GM12864 (cell line): ENCODE measurements at regions not wholly inside any gene's neighbourhood (a gene's known extent, or its start where the extent isn't known, plus 50 kb on each side); places are given as distances from the start of the nearest gene placed in this dataset.

Source experiments
- DNase-seq: peaks from one replicate; pipeline ENCODE4 v3.0.0-alpha.2; 2011; ENCODE audit warnings: low read depth
- H3K4me3 ChIP-seq: 2 replicates; pipeline ENCODE4 v1.5.1; 2011; ENCODE audit warnings: mild to moderate bottlenecking, low read depth, low read length, control low read depth
- TF ChIP-seq, protein P1 (sequence below): IDR thresholded peaks from 2 replicates; pipeline ENCODE4 v1.5.1; 2011; ENCODE audit warnings: low read depth, mild to moderate bottlenecking, moderate library complexity, low read length, control low read depth, inconsistent platforms; ENCODE audit errors: missing control alignments

DNA sequence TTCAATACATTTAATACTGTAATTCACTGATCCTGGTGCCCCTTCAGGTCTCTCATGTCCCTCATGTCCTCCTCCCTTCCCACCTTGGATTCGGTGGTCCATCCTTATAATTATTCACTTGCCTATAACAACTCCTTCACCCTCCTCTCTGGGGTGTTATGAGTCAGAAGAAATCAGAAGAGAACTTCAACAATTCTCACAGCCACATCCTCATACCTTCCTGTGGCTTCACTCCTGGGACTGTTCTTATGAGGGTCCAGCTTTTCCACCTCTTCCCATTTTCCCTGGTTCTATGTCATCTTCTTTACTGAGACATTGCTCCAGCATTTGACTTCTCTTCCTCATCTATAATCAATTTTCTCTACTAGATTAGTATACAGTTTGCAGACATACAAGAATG, 406.1 kb downstream of the NR2F1-AS1 start:
- TF ChIP-seq, protein P1, sequence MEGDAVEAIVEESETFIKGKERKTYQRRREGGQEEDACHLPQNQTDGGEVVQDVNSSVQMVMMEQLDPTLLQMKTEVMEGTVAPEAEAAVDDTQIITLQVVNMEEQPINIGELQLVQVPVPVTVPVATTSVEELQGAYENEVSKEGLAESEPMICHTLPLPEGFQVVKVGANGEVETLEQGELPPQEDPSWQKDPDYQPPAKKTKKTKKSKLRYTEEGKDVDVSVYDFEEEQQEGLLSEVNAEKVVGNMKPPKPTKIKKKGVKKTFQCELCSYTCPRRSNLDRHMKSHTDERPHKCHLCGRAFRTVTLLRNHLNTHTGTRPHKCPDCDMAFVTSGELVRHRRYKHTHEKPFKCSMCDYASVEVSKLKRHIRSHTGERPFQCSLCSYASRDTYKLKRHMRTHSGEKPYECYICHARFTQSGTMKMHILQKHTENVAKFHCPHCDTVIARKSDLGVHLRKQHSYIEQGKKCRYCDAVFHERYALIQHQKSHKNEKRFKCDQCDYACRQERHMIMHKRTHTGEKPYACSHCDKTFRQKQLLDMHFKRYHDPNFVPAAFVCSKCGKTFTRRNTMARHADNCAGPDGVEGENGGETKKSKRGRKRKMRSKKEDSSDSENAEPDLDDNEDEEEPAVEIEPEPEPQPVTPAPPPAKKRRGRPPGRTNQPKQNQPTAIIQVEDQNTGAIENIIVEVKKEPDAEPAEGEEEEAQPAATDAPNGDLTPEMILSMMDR, result no peak
- DNase-seq, result no peak

DNA sequence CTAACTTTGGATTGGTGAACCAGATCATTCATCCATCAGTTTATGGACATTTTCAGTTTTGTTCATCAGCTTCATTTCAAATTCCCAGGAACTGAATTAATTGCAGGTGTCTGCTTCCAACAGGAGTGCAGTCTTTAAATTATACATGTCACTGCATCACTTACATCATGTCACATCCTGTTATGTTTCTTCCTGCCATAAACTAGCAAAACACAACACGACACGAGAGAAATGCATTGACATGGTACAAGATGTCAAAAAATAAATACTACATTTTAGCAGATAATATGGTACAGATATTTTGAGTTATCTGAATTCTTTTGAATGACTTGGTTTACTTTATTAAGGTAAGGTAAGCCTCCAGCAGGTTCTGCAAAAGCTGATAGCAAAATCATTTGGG, 415.5 kb downstream of the NR2F1-AS1 start:
- H3K4me3 ChIP-seq, result no peak overlapping the region
- TF ChIP-seq, protein P1, result no peak
- DNase-seq, result no peak

More for the DNA sequence above, 406.1 kb downstream of the NR2F1-AS1 start:
- no peak overlapping the region for H3K4me3 ChIP-seq

DNA sequence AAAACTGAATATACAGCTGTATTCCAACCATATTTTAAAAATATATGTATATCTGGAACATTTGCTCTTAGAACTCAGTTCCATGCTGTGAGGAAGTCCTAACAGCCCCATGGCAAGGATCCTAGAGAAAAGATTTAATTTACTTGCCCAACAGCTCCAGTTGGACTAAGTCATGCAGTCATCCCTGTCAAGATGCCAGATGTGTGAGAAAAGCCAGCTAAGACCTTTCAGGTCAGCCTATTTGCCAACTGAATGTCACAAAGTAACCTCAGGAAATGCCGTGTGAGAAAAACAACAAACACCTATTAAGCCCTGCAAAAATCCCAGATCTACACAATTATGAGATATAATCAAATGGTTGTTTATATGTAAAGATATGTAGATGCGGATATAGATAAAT, 416.3 kb downstream of the NR2F1-AS1 start:
- H3K4me3 ChIP-seq, result no peak overlapping the region
- DNase-seq, result no peak

DNA sequence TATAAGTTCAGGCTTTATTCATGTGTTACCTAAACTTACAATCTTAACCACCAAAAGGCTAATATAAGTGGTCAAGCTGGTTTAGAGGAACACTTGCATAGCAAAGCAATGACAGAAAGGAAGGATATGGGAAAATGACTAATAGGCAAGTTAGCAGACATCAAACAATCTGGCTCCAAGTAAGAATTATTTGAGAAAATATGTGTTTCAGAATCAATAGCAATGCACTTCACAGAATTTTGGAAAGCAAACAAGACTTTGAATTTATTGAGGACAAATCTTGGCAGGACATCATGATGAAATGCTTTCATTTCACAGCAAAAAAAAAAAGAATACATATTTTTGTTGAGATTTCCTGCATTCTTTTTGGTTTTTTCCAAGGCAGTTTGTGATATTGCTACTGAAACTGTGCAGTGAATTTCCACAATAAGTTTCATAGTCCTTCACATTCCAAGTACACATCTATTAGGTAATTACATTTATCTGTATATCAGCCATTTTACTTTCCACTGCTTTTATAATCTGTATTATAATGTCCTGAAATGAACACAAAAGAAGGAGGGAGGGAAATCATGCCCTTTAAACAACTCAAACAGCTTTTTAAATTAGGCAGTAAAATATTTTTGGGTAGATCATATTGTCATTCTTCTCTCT, 417.9 kb downstream of the NR2F1-AS1 start:
- TF ChIP-seq, protein P1, result no peak
- no peak for DNase-seq
- no peak overlapping the region for H3K4me3 ChIP-seq

More for the DNA sequence above, 416.3 kb downstream of the NR2F1-AS1 start:
- TF ChIP-seq, protein P1, result no peak

DNA sequence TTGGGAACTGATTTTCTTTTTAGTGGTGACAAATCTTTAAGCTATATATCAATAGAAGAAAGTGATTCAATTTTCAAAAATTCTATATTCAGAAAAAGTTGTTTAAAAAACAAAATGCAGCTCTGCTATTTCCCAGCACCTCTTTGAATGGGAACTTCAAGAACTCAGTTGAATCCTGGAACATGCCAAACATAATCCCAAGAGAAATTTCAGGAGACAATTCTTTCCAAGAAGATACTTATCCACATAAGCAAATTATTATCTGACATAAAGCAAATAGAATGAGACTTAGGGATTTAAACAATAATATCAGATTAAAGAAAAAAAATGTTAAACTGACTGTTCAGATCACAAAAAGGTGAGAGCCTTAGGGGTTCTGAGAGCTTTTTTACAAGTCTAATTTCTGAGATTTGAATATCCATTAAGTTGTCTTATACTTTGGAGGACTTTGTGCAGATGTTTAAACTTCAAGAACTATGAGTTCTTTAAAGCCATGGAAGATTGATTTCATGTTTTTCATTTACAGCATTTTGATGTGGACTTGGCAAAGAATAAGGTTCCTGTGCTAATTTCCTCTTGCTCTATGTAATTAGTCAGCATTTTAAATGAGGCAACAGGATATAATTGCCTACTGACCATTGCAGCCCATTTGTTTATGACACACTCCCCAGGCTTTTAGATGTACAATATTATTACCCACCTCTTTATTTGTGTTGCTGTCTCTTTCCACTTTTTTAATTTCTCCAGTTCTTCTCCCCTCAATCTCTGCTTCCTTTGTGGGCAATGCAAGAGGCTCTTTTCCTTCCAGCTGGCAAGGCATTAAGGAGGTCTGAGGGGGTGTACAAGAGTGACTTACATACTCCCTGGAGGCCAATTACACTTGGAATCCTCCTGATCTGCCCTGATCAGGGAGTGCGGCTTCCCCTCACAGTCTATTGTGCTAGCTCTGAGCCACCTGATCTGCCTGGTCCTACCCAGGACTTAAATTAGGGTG, 419.1 kb downstream of the NR2F1-AS1 start:
- TF ChIP-seq, protein P1, result no peak
- no peak overlapping the region for H3K4me3 ChIP-seq
- no peak for DNase-seq

DNA sequence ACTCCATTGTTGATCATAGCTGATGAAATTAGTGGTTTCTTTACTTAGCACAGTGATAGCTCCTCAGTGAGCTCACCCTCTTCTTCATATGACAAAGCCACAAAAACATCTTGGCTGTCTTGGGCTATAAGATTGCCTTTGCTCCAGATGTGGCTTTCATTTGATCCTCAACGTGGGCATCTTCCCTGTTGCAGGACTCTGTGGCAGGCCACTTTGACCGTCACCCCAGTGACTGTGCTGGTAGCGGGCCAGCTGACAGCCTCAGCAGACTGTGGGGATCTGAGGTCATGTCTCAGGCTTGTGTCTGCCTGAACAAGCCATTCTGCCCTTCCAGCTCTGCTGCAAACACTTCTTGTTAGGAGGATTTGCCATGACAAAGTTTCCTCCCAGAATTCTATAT, 422.2 kb downstream of the NR2F1-AS1 start:
- TF ChIP-seq, protein P1, result no peak
- DNase-seq, result no peak
- no peak overlapping the region for H3K4me3 ChIP-seq
